ENCODE measurements at regions not wholly inside any gene's neighbourhood (a gene's known extent, or its start where the extent isn't known, plus 50 kb on each side); places are given as distances from the start of the nearest gene placed in this dataset.

- Histone ChIP-seq H3K36me3 (ENCODE audit: control insufficient read depth, insufficient read depth, low read length) (no peaks in the 10 kb centered on the region), H3K27me3 (ENCODE audit: control insufficient read depth in 2 of 2, insufficient read depth in 2 of 2, low read length in 2 of 2) (peaks cover 41 to 62% of the 10 kb centered on the region in 2 experiments), H3K9ac (ENCODE audit: insufficient read depth in 1 of 2, low read depth in 2 of 2, low read length in 2 of 2) (no peak overlapping the region), H3K9me3 (replicated peaks; ENCODE audit: control insufficient read depth, insufficient read depth, low read depth, low read length) (0 out of 2 replicates have a peak, but pooled peaks cover 2% of the 10 kb centered on the region), H3K4me2 (ENCODE audit: insufficient read depth, low read length) (no peak overlapping the region), H3K4me3 (no peak overlapping the region), H4K20me1 (replicated peaks; ENCODE audit: control insufficient read depth, insufficient read depth, low read length) (peaks cover 4% of the 10 kb centered on the region; the same call in 1 of the 2 replicates), H2AFZ (ENCODE audit: low read depth, low read length) (no peak overlapping the region), H3K9me1 (ENCODE audit: control insufficient read depth, insufficient read depth, low read length) (no peaks in the 10 kb centered on the region), H3K27ac (ENCODE audit: extremely low read depth, low read depth, low read length) (no peak overlapping the region), H3K79me2 (ENCODE audit: control insufficient read depth, insufficient read depth, low read length) (no peaks in the 10 kb centered on the region), H3K4me1 (replicated peaks in 1 of 2; ENCODE audit: control insufficient read depth in 2 of 2, insufficient read depth in 2 of 2, low read length in 2 of 2) (peaks cover 0 to 4% of the 10 kb centered on the region in 2 experiments; a peak in 1 of 5 replicates)
- ChIA-PET CTCF (ENCODE audit: low intra/inter-chr PET ratio) (no interaction called here), POLR2A (interaction anchor here (0.6 to 1.5 kb wide), 4 partner anchors 9 to 449 kb away, joined by 3 to 8 read pairs (median 3); no protein-coding TSS in a partner anchor)
- no TSS peak for BruUV-seq (replicated peaks)
- 1% methylated on average over 7 of the region's 7 CpGs for WGBS (ENCODE audit: insufficient coverage, low coverage, missing lambda C conversion rate)
- intact Hi-C loops (cut with micrococcal nuclease): no loop called here
- FAIRE-seq (no peak), ATAC-seq (no peak), DNase-seq (ENCODE audit: extremely low read depth in 1 of 4, low spot score in 3 of 4) (no peak)
- TF ChIP-seq ZNF507 (tag; conservative IDR thresholded peaks at IDR 0.05) (no peak), ZC3H4 (CRISPR knock-in tag; IDR thresholded peaks at IDR 0.05; ENCODE audit: borderline replicate concordance) (no peak), ZBTB17 (CRISPR knock-in tag; IDR thresholded peaks at IDR 0.05) (no peak), ETS2 (tag; IDR thresholded peaks at IDR 0.05; ENCODE audit: borderline replicate concordance, poor library complexity, severe bottlenecking) (no peak), ZNF830 (CRISPR knock-in tag; IDR thresholded peaks at IDR 0.05) (no peak), ASH1L (IDR thresholded peaks at IDR 0.05; ENCODE audit: borderline replicate concordance, low read depth, partially characterized antibody) (no peak), HMG20A (CRISPR knock-in tag; conservative IDR thresholded peaks at IDR 0.05) (no peak), BHLHE40 (IDR thresholded peaks at IDR 0.05; ENCODE audit: low read length) (no peak), THRA (IDR thresholded peaks at IDR 0.05) (no peak), TCF3 (CRISPR knock-in tag; IDR thresholded peaks at IDR 0.05) (no peak), MTA1 (IDR thresholded peaks at IDR 0.05; ENCODE audit: borderline replicate concordance) (no peak), CBFA2T2 (conservative IDR thresholded peaks at IDR 0.05) (no peak), ZNF277 (CRISPR knock-in tag; IDR thresholded peaks at IDR 0.05; ENCODE audit: borderline replicate concordance) (no peak), POLR2H (tag; IDR thresholded peaks at IDR 0.05; ENCODE audit: low read depth) (no peak), ZNF134 (CRISPR knock-in tag; conservative IDR thresholded peaks at IDR 0.05) (no peak), EHMT2 (IDR thresholded peaks at IDR 0.05) (no peak), NFXL1 (CRISPR knock-in tag; IDR thresholded peaks at IDR 0.05) (no peak), SLC30A9 (CRISPR knock-in tag; IDR thresholded peaks at IDR 0.05) (no peak), AFF1 (IDR thresholded peaks at IDR 0.05; ENCODE audit: low read depth in 1 of 2, partially characterized antibody in 2 of 2) (no peak)
- in situ Hi-C loops (cut with MboI): no loop called here
Observed at GRCh38 chr6:170460641-170461040, 92.5 kb downstream of the PSMB1 start.
